ENCODE measurements at regions not wholly inside any gene's neighbourhood (a gene's known extent, or its start where the extent isn't known, plus 50 kb on each side); places are given as distances from the start of the nearest gene placed in this dataset.

DNA sequence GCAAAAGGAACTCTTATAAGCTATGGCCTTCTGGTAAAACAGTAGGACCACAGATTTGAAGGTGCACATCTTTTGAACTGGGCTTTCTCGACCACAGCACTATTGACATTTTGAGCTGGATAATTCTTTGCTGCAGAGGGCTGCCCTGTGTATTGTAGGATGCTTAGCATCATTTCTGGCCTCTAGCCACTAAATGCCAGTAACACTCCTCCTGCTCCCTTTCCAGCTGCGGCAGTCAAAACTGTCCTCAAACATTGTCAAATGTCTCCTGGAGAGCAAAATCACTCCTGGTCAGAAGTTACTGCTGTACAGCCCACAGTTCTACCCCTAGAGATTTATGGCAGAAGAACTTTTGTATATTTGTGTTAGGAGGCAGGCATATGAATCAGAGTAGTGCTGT is 836.7 kb downstream of the PLA2G4A start:
- no peak overlapping the region for H3K27ac ChIP-seq

DNA sequence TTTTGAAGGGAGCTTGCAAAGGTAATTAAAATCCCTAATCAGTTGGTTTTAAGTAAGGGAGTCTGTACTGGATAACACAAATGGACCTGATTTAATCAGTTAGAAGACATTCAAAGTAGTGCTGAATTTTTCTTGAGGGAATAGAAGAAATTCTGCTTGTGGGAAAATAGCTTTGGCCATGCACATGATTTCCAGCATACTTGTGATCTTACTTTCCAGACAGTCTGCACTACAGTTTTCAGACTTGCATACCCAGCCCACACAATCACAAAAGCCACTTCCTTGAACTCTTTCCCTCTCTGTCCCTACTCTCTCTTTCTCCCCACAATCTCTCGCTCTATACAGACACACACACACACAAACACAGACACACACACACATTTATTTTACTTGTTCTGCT is 852.1 kb downstream of the PLA2G4A start:
- TF ChIP-seq, protein P1, sequence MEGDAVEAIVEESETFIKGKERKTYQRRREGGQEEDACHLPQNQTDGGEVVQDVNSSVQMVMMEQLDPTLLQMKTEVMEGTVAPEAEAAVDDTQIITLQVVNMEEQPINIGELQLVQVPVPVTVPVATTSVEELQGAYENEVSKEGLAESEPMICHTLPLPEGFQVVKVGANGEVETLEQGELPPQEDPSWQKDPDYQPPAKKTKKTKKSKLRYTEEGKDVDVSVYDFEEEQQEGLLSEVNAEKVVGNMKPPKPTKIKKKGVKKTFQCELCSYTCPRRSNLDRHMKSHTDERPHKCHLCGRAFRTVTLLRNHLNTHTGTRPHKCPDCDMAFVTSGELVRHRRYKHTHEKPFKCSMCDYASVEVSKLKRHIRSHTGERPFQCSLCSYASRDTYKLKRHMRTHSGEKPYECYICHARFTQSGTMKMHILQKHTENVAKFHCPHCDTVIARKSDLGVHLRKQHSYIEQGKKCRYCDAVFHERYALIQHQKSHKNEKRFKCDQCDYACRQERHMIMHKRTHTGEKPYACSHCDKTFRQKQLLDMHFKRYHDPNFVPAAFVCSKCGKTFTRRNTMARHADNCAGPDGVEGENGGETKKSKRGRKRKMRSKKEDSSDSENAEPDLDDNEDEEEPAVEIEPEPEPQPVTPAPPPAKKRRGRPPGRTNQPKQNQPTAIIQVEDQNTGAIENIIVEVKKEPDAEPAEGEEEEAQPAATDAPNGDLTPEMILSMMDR (IDR thresholded peaks at IDR 0.05), result no peak
- no peak for TF ChIP-seq ZFX (IDR thresholded peaks at IDR 0.05; ENCODE audit: borderline replicate concordance)
- no peak overlapping the region for H3K27ac ChIP-seq

More for the DNA sequence above, 836.7 kb downstream of the PLA2G4A start:
- no peak for TF ChIP-seq ZFX (IDR thresholded peaks at IDR 0.05; ENCODE audit: borderline replicate concordance)
- TF ChIP-seq, protein P1 (IDR thresholded peaks at IDR 0.05), result no peak

DNA sequence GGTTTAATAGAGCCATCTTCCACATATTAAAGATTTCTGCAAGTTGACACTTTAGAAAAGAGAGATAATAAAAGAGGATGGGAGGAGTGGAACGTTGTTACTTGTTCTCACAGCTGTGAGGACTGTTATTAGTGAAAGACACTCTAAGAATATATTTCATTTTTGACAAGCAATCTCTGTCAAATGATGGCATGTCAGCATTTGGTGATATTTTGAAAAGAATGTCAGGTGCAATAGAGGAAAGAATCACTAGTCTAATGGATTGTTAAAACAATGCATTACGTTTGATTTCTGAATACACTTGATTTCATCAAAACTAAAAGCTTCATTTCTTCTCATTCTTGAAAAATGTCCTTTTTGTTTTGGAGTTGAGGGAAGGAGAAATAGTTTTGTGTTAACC is 853.4 kb downstream of the PLA2G4A start:
- H3K27ac ChIP-seq, result no peak overlapping the region
- TF ChIP-seq, protein P1 (IDR thresholded peaks at IDR 0.05), result no peak
- TF ChIP-seq ZFX (IDR thresholded peaks at IDR 0.05; ENCODE audit: borderline replicate concordance), result no peak

GRCh38 chr1:187685333-187685732 is 856.6 kb downstream of the PLA2G4A start:
- TF ChIP-seq, protein P1 (IDR thresholded peaks at IDR 0.05), result no peak
- no peak for TF ChIP-seq ZFX (IDR thresholded peaks at IDR 0.05; ENCODE audit: borderline replicate concordance)
- H3K27ac ChIP-seq, result no peak overlapping the region

- no peak overlapping the region for H3K27ac ChIP-seq
- TF ChIP-seq ZFX (IDR thresholded peaks at IDR 0.05; ENCODE audit: borderline replicate concordance), result no peak
- TF ChIP-seq, protein P1 (IDR thresholded peaks at IDR 0.05), result no peak
Observed at GRCh38 chr1:187689129-187689528, 860.4 kb downstream of the PLA2G4A start.

DNA sequence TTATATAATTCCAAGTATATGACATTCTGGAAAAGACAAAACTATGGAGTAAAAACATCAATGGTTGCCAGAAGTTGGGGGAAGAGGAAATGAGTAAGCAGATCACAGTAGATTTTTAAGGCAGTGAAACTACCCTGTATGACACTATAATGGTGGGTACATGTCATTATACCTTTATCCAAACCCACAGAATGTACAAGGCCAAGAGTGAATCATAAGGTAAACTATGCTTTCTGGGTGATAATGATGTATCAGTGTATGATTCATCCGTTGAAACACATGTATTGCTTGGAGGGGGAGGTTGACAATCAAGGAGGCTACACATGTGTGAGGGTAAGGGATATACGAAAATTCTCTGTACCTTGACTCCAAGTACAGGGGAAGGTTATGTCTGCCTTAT is 862.7 kb downstream of the PLA2G4A start:
- H3K27ac ChIP-seq, result no peak overlapping the region
- TF ChIP-seq, protein P1 (IDR thresholded peaks at IDR 0.05), result no peak
- TF ChIP-seq ZFX (IDR thresholded peaks at IDR 0.05; ENCODE audit: borderline replicate concordance), result no peak

- no peak overlapping the region for H3K27ac ChIP-seq
- TF ChIP-seq, protein P1 (IDR thresholded peaks at IDR 0.05), result no peak
- TF ChIP-seq ZFX (IDR thresholded peaks at IDR 0.05; ENCODE audit: borderline replicate concordance), result no peak
Observed at GRCh38 chr1:187692799-187693198, 864.0 kb downstream of the PLA2G4A start.

Measured in 22Rv1 (cell line).